ENCODE measurements at regions not wholly inside any gene's neighbourhood (a gene's known extent, or its start where the extent isn't known, plus 50 kb on each side); places are given as distances from the start of the nearest gene placed in this dataset.

- Histone ChIP-seq H3K4me1 (replicated peaks) (no peaks in the 10 kb centered on the region), H3K9me3 (no peaks in the 10 kb centered on the region), H3K36me3 (no peaks in the 10 kb centered on the region), H3K4me3 (no peak overlapping the region), H3K27me3 (replicated peaks; ENCODE audit: insufficient read depth) (no peaks in the 10 kb centered on the region), H3K27ac (no peak overlapping the region)
- intact Hi-C loops (cut with DNase I): no loop called here
- TF ChIP-seq POLR2AphosphoS5 (IDR thresholded peaks at IDR 0.05): no peak
- TF ChIP-seq, protein P1, sequence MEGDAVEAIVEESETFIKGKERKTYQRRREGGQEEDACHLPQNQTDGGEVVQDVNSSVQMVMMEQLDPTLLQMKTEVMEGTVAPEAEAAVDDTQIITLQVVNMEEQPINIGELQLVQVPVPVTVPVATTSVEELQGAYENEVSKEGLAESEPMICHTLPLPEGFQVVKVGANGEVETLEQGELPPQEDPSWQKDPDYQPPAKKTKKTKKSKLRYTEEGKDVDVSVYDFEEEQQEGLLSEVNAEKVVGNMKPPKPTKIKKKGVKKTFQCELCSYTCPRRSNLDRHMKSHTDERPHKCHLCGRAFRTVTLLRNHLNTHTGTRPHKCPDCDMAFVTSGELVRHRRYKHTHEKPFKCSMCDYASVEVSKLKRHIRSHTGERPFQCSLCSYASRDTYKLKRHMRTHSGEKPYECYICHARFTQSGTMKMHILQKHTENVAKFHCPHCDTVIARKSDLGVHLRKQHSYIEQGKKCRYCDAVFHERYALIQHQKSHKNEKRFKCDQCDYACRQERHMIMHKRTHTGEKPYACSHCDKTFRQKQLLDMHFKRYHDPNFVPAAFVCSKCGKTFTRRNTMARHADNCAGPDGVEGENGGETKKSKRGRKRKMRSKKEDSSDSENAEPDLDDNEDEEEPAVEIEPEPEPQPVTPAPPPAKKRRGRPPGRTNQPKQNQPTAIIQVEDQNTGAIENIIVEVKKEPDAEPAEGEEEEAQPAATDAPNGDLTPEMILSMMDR (IDR thresholded peaks at IDR 0.05): no peak
- TF ChIP-seq POLR2A (IDR thresholded peaks at IDR 0.05): no peak
- WGBS: 34% methylated on average over 2 of the region's 2 CpGs
- no peak for DNase-seq (ENCODE audit: low spot score)
These were observed 790.3 kb upstream of the KCND2 start for GRCh38 chr7:119482671-119483070.

- Histone ChIP-seq H3K4me3 (no peak overlapping the region), H3K27ac (no peak overlapping the region), H3K4me1 (replicated peaks) (no peaks in the 10 kb centered on the region), H3K27me3 (replicated peaks; ENCODE audit: insufficient read depth) (no peaks in the 10 kb centered on the region), H3K9me3 (no peaks in the 10 kb centered on the region), H3K36me3 (no peaks in the 10 kb centered on the region)
- WGBS: 98% methylated on average over 2 of the region's 2 CpGs
- intact Hi-C loops (cut with DNase I): no loop called here
- no peak for DNase-seq (ENCODE audit: low spot score)
- TF ChIP-seq, protein P1 (IDR thresholded peaks at IDR 0.05): no peak
- no peak for TF ChIP-seq POLR2AphosphoS5 (IDR thresholded peaks at IDR 0.05)
- TF ChIP-seq POLR2A (IDR thresholded peaks at IDR 0.05): no peak
These were observed 789.6 kb upstream of the KCND2 start for GRCh38 chr7:119483364-119483763.

- Histone ChIP-seq H3K27ac (no peak overlapping the region), H3K27me3 (replicated peaks; ENCODE audit: insufficient read depth) (no peaks in the 10 kb centered on the region), H3K9me3 (no peaks in the 10 kb centered on the region), H3K36me3 (no peaks in the 10 kb centered on the region), H3K4me1 (replicated peaks) (no peaks in the 10 kb centered on the region), H3K4me3 (no peak overlapping the region)
- intact Hi-C loops (cut with DNase I): no loop called here
- WGBS: 64% methylated on average over 3 of the region's 3 CpGs
- no peak for TF ChIP-seq POLR2A (IDR thresholded peaks at IDR 0.05)
- no peak for TF ChIP-seq POLR2AphosphoS5 (IDR thresholded peaks at IDR 0.05)
- TF ChIP-seq, protein P1 (IDR thresholded peaks at IDR 0.05): no peak
- DNase-seq (ENCODE audit: low spot score): no peak
These were observed 758.6 kb upstream of the KCND2 start for GRCh38 chr7:119514326-119514725.

DNA sequence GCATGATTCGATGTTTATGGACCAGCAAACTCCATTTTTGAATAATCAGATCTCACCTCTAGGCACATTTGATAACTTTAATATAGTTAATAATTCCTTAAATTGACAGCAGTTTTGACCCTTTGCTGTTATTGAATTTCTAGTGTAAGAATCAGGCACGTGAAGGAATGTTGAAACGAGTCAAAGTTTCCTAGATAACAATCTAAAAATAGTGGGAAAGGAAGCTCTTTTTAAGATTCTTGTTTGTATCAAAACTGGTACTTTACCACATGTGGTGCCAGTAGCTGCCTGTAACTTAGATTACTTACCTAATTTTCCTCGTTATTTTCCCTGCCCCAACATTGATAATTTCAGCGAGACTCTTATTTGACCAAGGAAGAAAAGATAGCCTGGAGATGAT lies 757.8 kb upstream of the KCND2 start:
- Histone ChIP-seq H3K36me3 (no peaks in the 10 kb centered on the region), H3K27me3 (replicated peaks; ENCODE audit: insufficient read depth) (no peaks in the 10 kb centered on the region), H3K27ac (no peak overlapping the region), H3K4me1 (replicated peaks) (no peaks in the 10 kb centered on the region), H3K4me3 (no peak overlapping the region), H3K9me3 (no peaks in the 10 kb centered on the region)
- TF ChIP-seq, protein P1 (IDR thresholded peaks at IDR 0.05): no peak
- no peak for TF ChIP-seq POLR2AphosphoS5 (IDR thresholded peaks at IDR 0.05)
- TF ChIP-seq POLR2A (IDR thresholded peaks at IDR 0.05): no peak
- intact Hi-C loops (cut with DNase I): no loop called here
- WGBS: 58% methylated on average over 5 of the region's 5 CpGs
- no peak for DNase-seq (ENCODE audit: low spot score)

DNA sequence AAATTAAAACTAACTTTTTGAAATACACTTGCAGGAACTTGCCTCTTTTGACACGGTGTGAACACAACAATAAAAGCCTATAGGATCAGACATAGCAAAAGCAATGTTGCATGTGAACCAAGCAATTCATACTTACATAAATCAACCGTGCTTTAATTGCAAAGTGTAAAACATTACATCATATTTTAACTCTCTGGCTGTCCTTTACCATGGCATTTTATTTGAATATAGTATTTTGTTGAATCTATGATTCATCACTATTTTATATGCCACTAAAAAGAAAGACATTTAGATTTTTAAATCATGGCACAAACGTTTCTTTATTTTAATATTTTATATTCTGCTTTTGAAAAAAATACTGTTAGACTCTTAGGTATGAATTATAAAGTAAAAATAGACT lies 757.0 kb upstream of the KCND2 start:
- Histone ChIP-seq H3K9me3 (no peaks in the 10 kb centered on the region), H3K4me3 (no peak overlapping the region), H3K27me3 (replicated peaks; ENCODE audit: insufficient read depth) (no peaks in the 10 kb centered on the region), H3K36me3 (no peaks in the 10 kb centered on the region), H3K4me1 (replicated peaks) (no peaks in the 10 kb centered on the region), H3K27ac (no peak overlapping the region)
- TF ChIP-seq POLR2A (IDR thresholded peaks at IDR 0.05) (no peak), POLR2AphosphoS5 (IDR thresholded peaks at IDR 0.05) (no peak)
- TF ChIP-seq, protein P1 (IDR thresholded peaks at IDR 0.05): no peak
- WGBS: 49% methylated on average over 3 of the region's 3 CpGs
- DNase-seq (ENCODE audit: low spot score): no peak
- intact Hi-C loops (cut with DNase I): no loop called here
